GM18520 (cell line): ENCODE measurements at regions not wholly inside any gene's neighbourhood (a gene's known extent, or its start where the extent isn't known, plus 50 kb on each side); places are given as distances from the start of the nearest gene placed in this dataset.

Experiments used
- ATAC-seq: cut with Tn5 transposase; IDR thresholded peaks from one replicate; pipeline ENCODE4 v1.9.1; 2021; ENCODE audit not compliant: unreplicated experiment

- ATAC-seq, result no peak
Observed at GRCh38 chr12:59927032-59927431, 331.2 kb downstream of the SLC16A7 start.

- ATAC-seq, result no peak
Observed at GRCh38 chr12:59928416-59928815, 332.6 kb downstream of the SLC16A7 start.

GRCh38 chr12:59929110-59929509, 333.3 kb downstream of the SLC16A7 start:
- no peak for ATAC-seq

GRCh38 chr12:59934486-59934885, 338.7 kb downstream of the SLC16A7 start:
- ATAC-seq, result no peak

- no peak for ATAC-seq
Observed at GRCh38 chr12:59936534-59936933, 340.7 kb downstream of the SLC16A7 start.

GRCh38 chr12:59937148-59937547, 341.3 kb downstream of the SLC16A7 start:
- ATAC-seq, result no peak

GRCh38 chr12:59938190-59938962, 342.5 kb downstream of the SLC16A7 start:
- no peak for ATAC-seq

- ATAC-seq, result no peak
Observed at GRCh38 chr12:59940631-59941342, 345.0 kb downstream of the SLC16A7 start.

GRCh38 chr12:59941461-59941860, 345.6 kb downstream of the SLC16A7 start:
- ATAC-seq, result no peak

- ATAC-seq, result no peak
Observed at GRCh38 chr12:59944177-59944576, 348.3 kb downstream of the SLC16A7 start.

GRCh38 chr12:59946635-59947034, 350.8 kb downstream of the SLC16A7 start:
- no peak for ATAC-seq

- no peak for ATAC-seq
Observed at GRCh38 chr12:59963546-59963945, 367.7 kb downstream of the SLC16A7 start.

GRCh38 chr12:59972905-59973304, 377.1 kb downstream of the SLC16A7 start:
- ATAC-seq, result no peak

- no peak for ATAC-seq
Observed at GRCh38 chr12:59973515-59973914, 377.7 kb downstream of the SLC16A7 start.

GRCh38 chr12:59977779-59978178, 381.9 kb downstream of the SLC16A7 start:
- no peak for ATAC-seq

- no peak for ATAC-seq
Observed at GRCh38 chr12:59980476-59980875, 384.6 kb downstream of the SLC16A7 start.

- no peak for ATAC-seq
Observed at GRCh38 chr12:59999291-59999690, 403.5 kb downstream of the SLC16A7 start.

- no peak for ATAC-seq
Observed at GRCh38 chr12:60010486-60010885, 414.7 kb downstream of the SLC16A7 start.

- ATAC-seq, result no peak
Observed at GRCh38 chr12:60012659-60013058, 416.8 kb downstream of the SLC16A7 start.

- ATAC-seq, result no peak
Observed at GRCh38 chr12:60014436-60014835, 418.6 kb downstream of the SLC16A7 start.

GRCh38 chr12:60020068-60020467, 424.2 kb downstream of the SLC16A7 start:
- no peak for ATAC-seq

- no peak for ATAC-seq
Observed at GRCh38 chr12:60021235-60021634, 425.4 kb downstream of the SLC16A7 start.
